K562 (cell line): ENCODE measurements at regions not wholly inside any gene's neighbourhood (a gene's known extent, or its start where the extent isn't known, plus 50 kb on each side); places are given as distances from the start of the nearest gene placed in this dataset.

Experiments
- BHLHE40 ChIP-seq: IDR thresholded peaks from 2 replicates; pipeline ENCODE4 v1.6.1; 2011; ENCODE audit warnings: low read length, improper control_type of control experiment
- FOXK2 ChIP-seq, 2 experiments: fragments of 450-650 bp; IDR thresholded peaks in 1 of 2; conservative IDR thresholded peaks in 1 of 2; 2 replicates each; pipeline ENCODE4 v1.6.1; 2016; ENCODE audit warnings: low read depth in 2 of 2, mild to moderate bottlenecking in 1 of 2
- HLTF ChIP-seq: fragments of 450-650 bp; IDR thresholded peaks from 2 replicates; pipeline ENCODE4 v1.6.1; 2016
- HNRNPK ChIP-seq: fragments of 200-400 bp; formaldehyde crosslinking; IDR thresholded peaks from one replicate; pipeline ENCODE4 v1.6.1; 2018; ENCODE audit warnings: mild to moderate bottlenecking, low read depth, low read length; ENCODE audit not compliant: poor library complexity, severe bottlenecking
- MNT ChIP-seq, 2 experiments: fragments of 450-650 bp; conservative IDR thresholded peaks; 2 replicates each; pipeline ENCODE4 v1.6.1; 2017; ENCODE audit warnings: mild to moderate bottlenecking in 2 of 2, moderate library complexity in 2 of 2
- MTA3 ChIP-seq: fragments of 450-650 bp; formaldehyde crosslinking; IDR thresholded peaks from 2 replicates; pipeline ENCODE4 v1.6.1; 2017; ENCODE audit warnings: mild to moderate bottlenecking, borderline replicate concordance
- RBM15 ChIP-seq: fragments of 200-400 bp; formaldehyde crosslinking; IDR thresholded peaks from 2 replicates; pipeline ENCODE4 v1.6.1; 2018; ENCODE audit warnings: mild to moderate bottlenecking, low read length, moderate library complexity; ENCODE audit not compliant: insufficient read depth
- TAF7 ChIP-seq: fragments of 450-650 bp; IDR thresholded peaks from 2 replicates; pipeline ENCODE4 v1.6.1; 2016; ENCODE audit warnings: missing genetic modification characterization, missing compliant biosample characterization
- ZNF444 ChIP-seq: fragments of 250-450 bp; sonication (Bioruptor Pico); IDR thresholded peaks from 2 replicates; pipeline ENCODE4 v1.4.0; 2020; ENCODE audit warnings: mild to moderate bottlenecking, moderate library complexity
- ZNF586 ChIP-seq: fragments of 450-650 bp; formaldehyde crosslinking; conservative IDR thresholded peaks from 2 replicates; pipeline ENCODE4 v1.4.0; 2020; ENCODE audit warnings: mild to moderate bottlenecking, moderate library complexity
- TF ChIP-seq, protein P1 (sequence below), 3 experiments: fragments of 200-800 bp in 1 of 3; fragments of 250-450 bp in 1 of 3; fragments of 450-650 bp in 1 of 3; sonication (Bioruptor Pico) in 1 of 3; sonication (Bioruptor generic) in 1 of 3; formaldehyde crosslinking in 1 of 3; IDR thresholded peaks; 2 replicates each; pipeline versions ENCODE4 v1.6.1 to v1.8.0; 2016 to 2022; ENCODE audit warnings: mild to moderate bottlenecking in 2 of 3, missing genetic modification characterization in 2 of 3, missing compliant biosample characterization in 1 of 3, moderate library complexity in 1 of 3
- TF ChIP-seq, protein P2 (sequence below): fragments of 250-450 bp; sonication (Bioruptor Pico); IDR thresholded peaks from 2 replicates; pipeline ENCODE4 v1.5.0; 2020; ENCODE audit warnings: mild to moderate bottlenecking, borderline replicate concordance
- TF ChIP-seq, protein P3 (sequence below): fragments of 450-650 bp; formaldehyde crosslinking; IDR thresholded peaks from 2 replicates; pipeline ENCODE4 v1.4.0; 2022; ENCODE audit warnings: mild to moderate bottlenecking, moderate library complexity
- TF ChIP-seq, protein P4 (sequence below): IDR thresholded peaks from 2 replicates; pipeline ENCODE4 v1.6.1; 2014; ENCODE audit warnings: antibody characterized with exemption

GRCh38 chr6:26206868-26207801 lies 119.9 kb downstream of the HFE start (continued):
- TF ChIP-seq, protein P1, sequence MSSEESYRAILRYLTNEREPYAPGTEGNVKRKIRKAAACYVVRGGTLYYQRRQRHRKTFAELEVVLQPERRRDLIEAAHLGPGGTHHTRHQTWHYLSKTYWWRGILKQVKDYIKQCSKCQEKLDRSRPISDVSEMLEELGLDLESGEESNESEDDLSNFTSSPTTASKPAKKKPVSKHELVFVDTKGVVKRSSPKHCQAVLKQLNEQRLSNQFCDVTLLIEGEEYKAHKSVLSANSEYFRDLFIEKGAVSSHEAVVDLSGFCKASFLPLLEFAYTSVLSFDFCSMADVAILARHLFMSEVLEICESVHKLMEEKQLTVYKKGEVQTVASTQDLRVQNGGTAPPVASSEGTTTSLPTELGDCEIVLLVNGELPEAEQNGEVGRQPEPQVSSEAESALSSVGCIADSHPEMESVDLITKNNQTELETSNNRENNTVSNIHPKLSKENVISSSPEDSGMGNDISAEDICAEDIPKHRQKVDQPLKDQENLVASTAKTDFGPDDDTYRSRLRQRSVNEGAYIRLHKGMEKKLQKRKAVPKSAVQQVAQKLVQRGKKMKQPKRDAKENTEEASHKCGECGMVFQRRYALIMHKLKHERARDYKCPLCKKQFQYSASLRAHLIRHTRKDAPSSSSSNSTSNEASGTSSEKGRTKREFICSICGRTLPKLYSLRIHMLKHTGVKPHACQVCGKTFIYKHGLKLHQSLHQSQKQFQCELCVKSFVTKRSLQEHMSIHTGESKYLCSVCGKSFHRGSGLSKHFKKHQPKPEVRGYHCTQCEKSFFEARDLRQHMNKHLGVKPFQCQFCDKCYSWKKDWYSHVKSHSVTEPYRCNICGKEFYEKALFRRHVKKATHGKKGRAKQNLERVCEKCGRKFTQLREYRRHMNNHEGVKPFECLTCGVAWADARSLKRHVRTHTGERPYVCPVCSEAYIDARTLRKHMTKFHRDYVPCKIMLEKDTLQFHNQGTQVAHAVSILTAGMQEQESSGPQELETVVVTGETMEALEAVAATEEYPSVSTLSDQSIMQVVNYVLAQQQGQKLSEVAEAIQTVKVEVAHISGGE (CRISPR knock-in tag; IDR thresholded peaks at IDR 0.05): no peak
- TF ChIP-seq HLTF: no peak
- TF ChIP-seq, protein P2, sequence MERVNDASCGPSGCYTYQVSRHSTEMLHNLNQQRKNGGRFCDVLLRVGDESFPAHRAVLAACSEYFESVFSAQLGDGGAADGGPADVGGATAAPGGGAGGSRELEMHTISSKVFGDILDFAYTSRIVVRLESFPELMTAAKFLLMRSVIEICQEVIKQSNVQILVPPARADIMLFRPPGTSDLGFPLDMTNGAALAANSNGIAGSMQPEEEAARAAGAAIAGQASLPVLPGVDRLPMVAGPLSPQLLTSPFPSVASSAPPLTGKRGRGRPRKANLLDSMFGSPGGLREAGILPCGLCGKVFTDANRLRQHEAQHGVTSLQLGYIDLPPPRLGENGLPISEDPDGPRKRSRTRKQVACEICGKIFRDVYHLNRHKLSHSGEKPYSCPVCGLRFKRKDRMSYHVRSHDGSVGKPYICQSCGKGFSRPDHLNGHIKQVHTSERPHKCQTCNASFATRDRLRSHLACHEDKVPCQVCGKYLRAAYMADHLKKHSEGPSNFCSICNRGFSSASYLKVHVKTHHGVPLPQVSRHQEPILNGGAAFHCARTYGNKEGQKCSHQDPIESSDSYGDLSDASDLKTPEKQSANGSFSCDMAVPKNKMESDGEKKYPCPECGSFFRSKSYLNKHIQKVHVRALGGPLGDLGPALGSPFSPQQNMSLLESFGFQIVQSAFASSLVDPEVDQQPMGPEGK: no peak
- peak; percentile 43 to 76; a peak in 2 of 4 replicates for TF ChIP-seq FOXK2 (conservative IDR thresholded peaks at IDR 0.05 in 1 of 2, IDR thresholded peaks at IDR 0.05 in 1 of 2; ENCODE audit: low read depth in 2 of 2)
- TF ChIP-seq, protein P3, sequence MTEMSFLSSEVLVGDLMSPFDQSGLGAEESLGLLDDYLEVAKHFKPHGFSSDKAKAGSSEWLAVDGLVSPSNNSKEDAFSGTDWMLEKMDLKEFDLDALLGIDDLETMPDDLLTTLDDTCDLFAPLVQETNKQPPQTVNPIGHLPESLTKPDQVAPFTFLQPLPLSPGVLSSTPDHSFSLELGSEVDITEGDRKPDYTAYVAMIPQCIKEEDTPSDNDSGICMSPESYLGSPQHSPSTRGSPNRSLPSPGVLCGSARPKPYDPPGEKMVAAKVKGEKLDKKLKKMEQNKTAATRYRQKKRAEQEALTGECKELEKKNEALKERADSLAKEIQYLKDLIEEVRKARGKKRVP (CRISPR knock-in tag): 0 out of 2 replicates have a peak, but pooled peaks have one; percentile 2
- TF ChIP-seq ZNF444 (CRISPR knock-in tag): no peak
- TF ChIP-seq ZNF586: peak; percentile 33; the same call in 1 of the 2 replicates
- TF ChIP-seq RBM15: no peak
- no peak for TF ChIP-seq TAF7 (tag)
- 0 out of 4 replicates have a peak, but pooled peaks of 1 of the 2 experiments have one; percentile 20 for TF ChIP-seq MNT (conservative IDR thresholded peaks at IDR 0.05)
- TF ChIP-seq HNRNPK: no peak
- TF ChIP-seq, protein P4, sequence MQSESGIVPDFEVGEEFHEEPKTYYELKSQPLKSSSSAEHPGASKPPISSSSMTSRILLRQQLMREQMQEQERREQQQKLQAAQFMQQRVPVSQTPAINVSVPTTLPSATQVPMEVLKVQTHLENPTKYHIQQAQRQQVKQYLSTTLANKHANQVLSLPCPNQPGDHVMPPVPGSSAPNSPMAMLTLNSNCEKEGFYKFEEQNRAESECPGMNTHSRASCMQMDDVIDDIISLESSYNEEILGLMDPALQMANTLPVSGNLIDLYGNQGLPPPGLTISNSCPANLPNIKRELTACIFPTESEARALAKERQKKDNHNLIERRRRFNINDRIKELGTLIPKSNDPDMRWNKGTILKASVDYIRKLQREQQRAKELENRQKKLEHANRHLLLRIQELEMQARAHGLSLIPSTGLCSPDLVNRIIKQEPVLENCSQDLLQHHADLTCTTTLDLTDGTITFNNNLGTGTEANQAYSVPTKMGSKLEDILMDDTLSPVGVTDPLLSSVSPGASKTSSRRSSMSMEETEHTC: no peak
- no peak for TF ChIP-seq MTA3
- TF ChIP-seq BHLHE40: no peak
